Liver (tissue), 3 donors: ENCODE measurements at regions not wholly inside any gene's neighbourhood (a gene's known extent, or its start where the extent isn't known, plus 50 kb on each side); places are given as distances from the start of the nearest gene placed in this dataset.

Experiments used
- GABPA ChIP-seq, 2 donors: IDR thresholded peaks in 1 of 2; conservative IDR thresholded peaks in 1 of 2; 2 replicates each; pipeline ENCODE4 v1.6.1; 2016; ENCODE audit warnings: antibody characterized with exemption in 2 of 2, mild to moderate bottlenecking in 1 of 2, moderate library complexity in 1 of 2
- JUND ChIP-seq, 2 donors: IDR thresholded peaks; 2 replicates each; pipeline ENCODE4 v1.6.1; 2016; ENCODE audit warnings: antibody characterized with exemption in 2 of 2
- RAD21 ChIP-seq, 2 donors: IDR thresholded peaks; 2 replicates each; pipeline ENCODE4 v1.6.1; 2016; ENCODE audit warnings: antibody characterized with exemption in 2 of 2, mild to moderate bottlenecking in 2 of 2
- YY1 ChIP-seq: IDR thresholded peaks from 2 replicates; pipeline ENCODE4 v1.6.1; 2016; ENCODE audit warnings: antibody characterized with exemption, mild to moderate bottlenecking
- TF ChIP-seq, protein P1 (sequence below): fragments of 150-350 bp; IDR thresholded peaks from 2 replicates; pipeline ENCODE4 v1.5.1; 2017; ENCODE audit warnings: improper control_type of control experiment, low read depth, low read length; ENCODE audit not compliant: missing input control
- TF ChIP-seq, protein P2 (sequence below): IDR thresholded peaks from 2 replicates; pipeline ENCODE4 v1.6.1; 2016; ENCODE audit warnings: antibody characterized with exemption
- donor health status: healthy.
- donor health status: healthy.

DNA sequence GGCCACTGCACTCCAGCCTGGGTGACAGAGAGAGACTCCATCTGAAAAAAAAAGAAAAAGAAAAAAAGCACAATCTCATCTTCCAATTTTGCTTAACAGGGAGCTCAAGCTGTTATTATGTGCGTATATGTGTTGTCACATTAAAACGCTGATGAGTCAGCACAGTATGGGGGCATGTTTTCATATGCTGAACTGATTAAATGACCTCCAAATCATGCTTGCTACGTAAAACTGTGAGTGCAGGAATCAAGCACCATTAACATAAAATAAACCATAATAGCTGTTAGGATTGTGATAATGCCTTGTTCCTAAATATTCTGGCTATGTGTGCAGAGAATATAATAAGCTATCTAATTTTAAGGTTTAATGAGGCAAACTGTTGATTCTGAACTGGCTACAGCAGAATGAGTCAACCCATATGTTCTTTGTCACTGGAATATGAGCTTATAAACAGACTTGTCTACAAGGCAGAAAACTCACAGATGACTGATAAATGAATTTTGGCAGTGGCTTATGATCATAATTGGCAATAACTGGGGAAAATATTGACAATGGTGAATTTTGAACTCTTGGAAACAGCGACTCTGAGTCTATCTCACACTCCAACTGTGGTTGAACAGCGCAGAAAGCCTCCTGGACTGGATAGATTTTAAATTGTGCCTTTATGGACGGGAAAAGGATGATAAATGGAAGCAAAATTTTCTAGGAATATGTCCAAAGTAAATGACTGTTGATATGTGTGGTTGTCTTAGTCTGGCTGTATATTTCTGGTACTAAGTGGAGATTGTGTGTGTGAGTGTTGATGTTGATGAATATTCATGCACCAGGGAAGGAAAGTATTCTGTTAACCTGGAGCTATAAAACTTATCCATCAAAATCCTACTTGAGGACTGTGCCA is 75.5 kb downstream of the VCAM1 start:
- TF ChIP-seq JUND (IDR thresholded peaks at IDR 0.05) (no peak), RAD21 (IDR thresholded peaks at IDR 0.05) (no peak), YY1 (no peak), GABPA (IDR thresholded peaks at IDR 0.05 in 1 of 2, conservative IDR thresholded peaks at IDR 0.05 in 1 of 2) (no peak)
- TF ChIP-seq, protein P1, sequence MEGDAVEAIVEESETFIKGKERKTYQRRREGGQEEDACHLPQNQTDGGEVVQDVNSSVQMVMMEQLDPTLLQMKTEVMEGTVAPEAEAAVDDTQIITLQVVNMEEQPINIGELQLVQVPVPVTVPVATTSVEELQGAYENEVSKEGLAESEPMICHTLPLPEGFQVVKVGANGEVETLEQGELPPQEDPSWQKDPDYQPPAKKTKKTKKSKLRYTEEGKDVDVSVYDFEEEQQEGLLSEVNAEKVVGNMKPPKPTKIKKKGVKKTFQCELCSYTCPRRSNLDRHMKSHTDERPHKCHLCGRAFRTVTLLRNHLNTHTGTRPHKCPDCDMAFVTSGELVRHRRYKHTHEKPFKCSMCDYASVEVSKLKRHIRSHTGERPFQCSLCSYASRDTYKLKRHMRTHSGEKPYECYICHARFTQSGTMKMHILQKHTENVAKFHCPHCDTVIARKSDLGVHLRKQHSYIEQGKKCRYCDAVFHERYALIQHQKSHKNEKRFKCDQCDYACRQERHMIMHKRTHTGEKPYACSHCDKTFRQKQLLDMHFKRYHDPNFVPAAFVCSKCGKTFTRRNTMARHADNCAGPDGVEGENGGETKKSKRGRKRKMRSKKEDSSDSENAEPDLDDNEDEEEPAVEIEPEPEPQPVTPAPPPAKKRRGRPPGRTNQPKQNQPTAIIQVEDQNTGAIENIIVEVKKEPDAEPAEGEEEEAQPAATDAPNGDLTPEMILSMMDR: no peak
- TF ChIP-seq, protein P2, sequence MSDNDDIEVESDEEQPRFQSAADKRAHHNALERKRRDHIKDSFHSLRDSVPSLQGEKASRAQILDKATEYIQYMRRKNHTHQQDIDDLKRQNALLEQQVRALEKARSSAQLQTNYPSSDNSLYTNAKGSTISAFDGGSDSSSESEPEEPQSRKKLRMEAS: no peak
